Lower leg skin (tissue), 4 donors: ENCODE measurements at regions not wholly inside any gene's neighbourhood (a gene's known extent, or its start where the extent isn't known, plus 50 kb on each side); places are given as distances from the start of the nearest gene placed in this dataset.
A peak's percentile ranks its signal among the peaks of the same experiment; 100 is the strongest.

Source experiments
- DNase-seq, 2 donors: peaks; one replicate each; pipeline ENCODE4 v3.0.0-alpha.2; 2019; ENCODE audit warnings: low spot score in 2 of 2
- H3K4me3 ChIP-seq: fragments of 200-600 bp; sonication (generic); 2 replicates; pipeline ENCODE4 v1.5.1; 2017; ENCODE audit warnings: mild to moderate bottlenecking, low read depth; ENCODE audit not compliant: poor library complexity, severe bottlenecking
- POLR2A ChIP-seq, 2 donors: fragments of 450-650 bp; IDR thresholded peaks; one replicate each; pipeline ENCODE4 v1.6.1; 2016 to 2017; ENCODE audit warnings: antibody characterized with exemption in 2 of 2, mild to moderate bottlenecking in 1 of 2, moderate library complexity in 1 of 2
- WGBS, 2 donors: methylation state at CpG; one replicate each; pipeline ENCODE4 v1.1.5; 2018; 5-methylcytosine and 5-hydroxymethylcytosine counted together
- intact Hi-C: fragments of 100-400 bp; cut with DNase I; formaldehyde crosslinking; loops from one replicate; pipeline ENCODE4 v1.15.0; 2023; ENCODE audit warnings: low total_unique reads
- TF ChIP-seq, protein P1 (sequence below), 3 donors: fragments of 450-650 bp; IDR thresholded peaks; one replicate each; pipeline ENCODE4 v1.5.1; 2016; ENCODE audit warnings: antibody characterized with exemption in 3 of 3, mild to moderate bottlenecking in 3 of 3, moderate library complexity in 2 of 3

DNA sequence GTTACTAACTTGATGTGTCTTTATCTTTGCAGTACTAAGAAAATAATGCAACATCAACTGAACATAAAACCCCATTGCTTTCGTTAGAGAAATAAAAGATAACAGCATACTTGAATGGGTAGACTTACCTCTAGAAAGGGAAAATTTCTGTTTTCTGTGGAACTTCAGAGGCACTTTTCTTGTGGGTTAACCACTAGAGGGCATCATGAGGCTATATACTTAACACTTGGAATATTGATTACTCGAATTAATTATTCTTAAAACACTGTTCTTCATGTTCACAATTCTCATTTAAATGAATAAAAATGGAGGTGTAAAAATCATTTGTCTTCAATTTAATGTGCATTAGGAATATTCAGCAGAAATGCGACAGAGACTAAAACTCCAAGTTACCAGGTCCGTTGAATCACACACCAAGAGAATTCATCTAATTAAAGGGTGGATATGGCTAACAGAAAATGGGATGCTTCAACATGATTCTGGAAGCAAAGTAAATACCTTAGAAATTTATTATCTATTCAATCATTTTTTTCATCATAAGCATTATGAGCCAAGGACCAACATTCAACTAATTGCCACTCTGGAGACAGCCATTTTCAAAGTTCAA is 330.8 kb upstream of the PREP start:
- TF ChIP-seq POLR2A (IDR thresholded peaks at IDR 0.05) = no peak
- TF ChIP-seq, protein P1, sequence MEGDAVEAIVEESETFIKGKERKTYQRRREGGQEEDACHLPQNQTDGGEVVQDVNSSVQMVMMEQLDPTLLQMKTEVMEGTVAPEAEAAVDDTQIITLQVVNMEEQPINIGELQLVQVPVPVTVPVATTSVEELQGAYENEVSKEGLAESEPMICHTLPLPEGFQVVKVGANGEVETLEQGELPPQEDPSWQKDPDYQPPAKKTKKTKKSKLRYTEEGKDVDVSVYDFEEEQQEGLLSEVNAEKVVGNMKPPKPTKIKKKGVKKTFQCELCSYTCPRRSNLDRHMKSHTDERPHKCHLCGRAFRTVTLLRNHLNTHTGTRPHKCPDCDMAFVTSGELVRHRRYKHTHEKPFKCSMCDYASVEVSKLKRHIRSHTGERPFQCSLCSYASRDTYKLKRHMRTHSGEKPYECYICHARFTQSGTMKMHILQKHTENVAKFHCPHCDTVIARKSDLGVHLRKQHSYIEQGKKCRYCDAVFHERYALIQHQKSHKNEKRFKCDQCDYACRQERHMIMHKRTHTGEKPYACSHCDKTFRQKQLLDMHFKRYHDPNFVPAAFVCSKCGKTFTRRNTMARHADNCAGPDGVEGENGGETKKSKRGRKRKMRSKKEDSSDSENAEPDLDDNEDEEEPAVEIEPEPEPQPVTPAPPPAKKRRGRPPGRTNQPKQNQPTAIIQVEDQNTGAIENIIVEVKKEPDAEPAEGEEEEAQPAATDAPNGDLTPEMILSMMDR (IDR thresholded peaks at IDR 0.05) = peak in 1 of 3 donors; percentile 12
- H3K4me3 ChIP-seq = no peak overlapping the region
- DNase-seq = no peak
- WGBS, 2 donors = 64 to 70% methylated on average over 4 of the region's 4 CpGs
- intact Hi-C loops = loop anchor here (10.0 kb wide), 1 partner anchor 491 kb away; no protein-coding TSS in a partner anchor

DNA sequence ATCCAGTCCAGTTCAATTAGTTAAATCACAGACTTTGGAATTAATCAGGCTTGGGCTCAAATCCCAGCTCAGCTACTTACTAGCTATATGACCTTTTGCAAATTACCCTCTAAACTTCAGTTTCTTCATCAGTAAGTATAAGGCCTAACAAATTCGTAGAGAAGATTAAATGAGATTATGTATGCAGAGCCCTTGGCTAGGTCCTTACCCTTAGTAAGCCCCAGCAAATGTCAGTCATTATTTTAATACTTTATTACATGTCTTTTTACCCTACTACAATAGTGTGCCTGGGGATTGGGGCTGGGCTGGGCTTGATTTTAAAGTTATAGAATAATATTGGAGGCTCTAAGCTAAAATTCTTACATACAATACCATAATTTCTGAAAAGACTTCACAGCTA is 326.1 kb upstream of the PREP start:
- H3K4me3 ChIP-seq = no peak overlapping the region
- intact Hi-C loops = no loop called here
- TF ChIP-seq, protein P1 (IDR thresholded peaks at IDR 0.05) = no peak
- no peak for TF ChIP-seq POLR2A (IDR thresholded peaks at IDR 0.05)
- DNase-seq = no peak
- WGBS, 2 donors = 72 to 86% methylated on average over 1 of the region's 1 CpG

DNA sequence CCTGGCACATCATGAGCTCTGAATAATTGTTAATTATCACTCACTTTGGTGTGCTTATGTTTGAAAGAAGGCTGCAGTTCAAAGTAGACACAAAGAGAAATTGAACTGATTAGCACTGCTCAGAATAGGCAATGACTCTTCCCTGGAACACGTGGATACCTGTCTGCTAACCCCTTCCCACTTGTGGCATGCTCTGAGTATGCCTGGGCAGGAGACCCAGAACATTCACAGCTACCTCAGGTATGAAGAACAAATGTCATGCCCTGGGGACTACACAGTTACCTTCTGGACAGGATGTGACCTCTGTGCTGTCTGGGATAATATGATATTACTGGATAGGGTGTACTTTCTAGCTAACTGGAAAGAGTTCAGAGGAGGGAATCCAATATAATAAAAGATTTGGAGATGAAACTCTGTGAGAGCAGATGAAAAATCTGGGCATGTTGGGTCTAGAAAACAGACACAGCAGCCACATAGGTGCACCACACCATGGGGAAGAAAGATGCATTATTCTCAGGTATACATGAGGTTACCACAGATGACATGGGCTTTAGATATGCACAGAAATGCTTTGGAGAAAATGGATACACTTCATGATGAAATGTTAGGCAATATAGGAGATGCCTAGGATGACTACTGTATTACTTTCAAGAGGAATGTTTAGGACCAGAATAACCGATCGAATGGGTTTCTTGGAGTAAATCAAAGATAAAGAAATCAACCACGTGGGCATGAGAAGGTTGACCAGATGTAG is 324.2 kb upstream of the PREP start:
- no peak overlapping the region for H3K4me3 ChIP-seq
- 79 to 84% methylated on average over 4 of the region's 4 CpGs for WGBS, 2 donors
- intact Hi-C loops = no loop called here
- DNase-seq = no peak
- TF ChIP-seq, protein P1 (IDR thresholded peaks at IDR 0.05) = no peak
- TF ChIP-seq POLR2A (IDR thresholded peaks at IDR 0.05) = no peak

DNA sequence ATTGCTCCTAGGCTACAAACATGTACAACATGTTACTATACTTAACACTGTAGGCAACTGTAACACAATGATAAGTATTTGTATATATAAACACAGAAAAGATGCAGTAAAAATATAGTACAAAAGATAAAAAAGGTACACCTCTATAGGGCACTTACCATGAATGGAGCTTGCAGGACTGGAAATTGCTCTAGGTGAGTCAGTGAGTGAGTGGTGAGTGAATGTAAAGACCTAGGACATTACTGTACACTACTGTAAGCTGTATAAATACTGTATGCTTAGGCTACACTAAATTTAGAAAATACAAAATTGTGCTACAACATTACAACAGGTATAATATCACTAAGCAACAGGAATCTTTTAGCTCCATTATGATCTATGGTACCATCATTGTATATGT is 312.0 kb upstream of the PREP start:
- intact Hi-C loops = no loop called here
- DNase-seq = no peak
- TF ChIP-seq, protein P1 (IDR thresholded peaks at IDR 0.05) = no peak
- TF ChIP-seq POLR2A (IDR thresholded peaks at IDR 0.05) = no peak
- H3K4me3 ChIP-seq = no peak overlapping the region

DNA sequence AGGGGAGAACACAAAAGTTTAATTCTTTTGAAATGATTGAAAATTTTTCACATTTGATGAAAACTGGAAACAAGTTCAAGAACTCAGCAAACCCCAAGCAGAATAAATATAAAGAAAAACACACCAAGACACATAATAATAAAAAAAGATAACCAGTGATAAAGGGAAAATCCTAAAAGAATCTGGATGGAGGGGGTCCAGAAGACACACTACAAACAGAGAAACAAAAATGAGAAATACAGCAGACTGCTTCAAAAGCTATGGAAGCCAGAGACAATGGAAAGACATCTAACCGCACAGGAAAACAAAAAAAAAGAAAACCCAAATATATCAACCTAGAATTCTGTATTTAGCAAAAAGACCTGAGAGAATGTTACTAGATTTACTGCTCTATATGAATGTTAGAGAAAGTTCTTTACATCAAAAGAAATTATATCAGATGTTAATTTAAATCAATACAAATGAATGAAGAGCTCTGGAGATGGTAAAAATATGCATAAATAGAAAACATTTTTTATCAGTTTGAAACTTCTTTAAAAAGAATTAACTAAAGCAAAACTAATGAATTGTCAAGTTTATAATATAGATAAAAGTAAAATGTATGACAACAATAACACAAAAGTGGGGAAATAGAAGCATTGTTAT is 310.7 kb upstream of the PREP start:
- TF ChIP-seq, protein P1 (IDR thresholded peaks at IDR 0.05) = no peak
- no peak for TF ChIP-seq POLR2A (IDR thresholded peaks at IDR 0.05)
- intact Hi-C loops = no loop called here
- WGBS, 2 donors = 88 to 100% methylated on average over 1 of the region's 1 CpG

More for the DNA sequence above, 310.7 kb upstream of the PREP start:
- no peak for DNase-seq
- no peak overlapping the region for H3K4me3 ChIP-seq
